Activated T-helper 1 cell treated with anti-CD3 and anti-CD28 coated beads, Interleukin-12 subunit alpha, Interleukin-12 subunit beta, Interleukin-2, Interleukin-4 antibody, amounts not matched to agents 30 ng/mL and 10 ng/mL and 1 ng/mL, durations not matched to agents 14 hours and 24 hours and 36 hours (primary cell): ENCODE measurements at regions not wholly inside any gene's neighbourhood (a gene's known extent, or its start where the extent isn't known, plus 50 kb on each side); places are given as distances from the start of the nearest gene placed in this dataset.

Experiments used
- DNase-seq: peaks from one replicate; pipeline ENCODE4 v3.0.0; 2021; ENCODE audit warnings: low spot score
- H3K27ac Mint-ChIP-seq: one replicate; pipeline ENCODE4 v1.8.0; 2021; ENCODE audit warnings: mild to moderate bottlenecking, mixed read lengths
- H3K27me3 Mint-ChIP-seq: one replicate; pipeline ENCODE4 v1.8.0; 2022; ENCODE audit warnings: mild to moderate bottlenecking, moderate library complexity, mixed read lengths; ENCODE audit not compliant: insufficient read depth
- H3K36me3 Mint-ChIP-seq: one replicate; pipeline ENCODE4 v1.8.0; 2021; ENCODE audit warnings: low read depth, mixed read lengths
- H3K4me1 Mint-ChIP-seq: one replicate; pipeline ENCODE4 v1.8.0; 2021; ENCODE audit warnings: low read depth, mixed read lengths
- H3K4me3 Mint-ChIP-seq: one replicate; pipeline ENCODE4 v1.8.0; 2021; ENCODE audit warnings: mild to moderate bottlenecking, moderate library complexity, mixed read lengths
- H3K9me3 Mint-ChIP-seq: one replicate; pipeline ENCODE4 v1.8.0; 2021; ENCODE audit warnings: mixed read lengths
- intact Hi-C: fragments of 100-400 bp; cut with micrococcal nuclease; formaldehyde crosslinking; loops from one replicate; pipeline ENCODE4 v1.15.1; 2024

DNA sequence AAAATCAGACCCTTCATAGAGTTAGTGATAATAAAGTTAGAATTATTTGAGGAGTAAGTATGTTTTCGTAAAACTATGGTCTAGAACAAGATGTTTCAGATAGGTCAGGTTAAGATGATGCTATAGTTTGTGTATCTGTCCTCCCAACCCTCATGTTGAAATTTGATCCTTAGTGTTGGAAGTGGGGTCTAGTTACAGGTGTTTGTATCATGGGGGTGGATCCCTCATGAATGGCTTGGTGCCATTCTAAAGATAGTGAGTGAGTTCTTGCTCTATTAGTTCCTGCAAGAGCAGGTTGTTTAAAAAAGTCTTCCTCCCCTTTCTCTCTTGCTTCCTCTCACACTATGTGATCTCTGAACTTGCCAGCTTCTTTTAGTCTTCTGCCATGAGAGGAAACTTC, 707.3 kb upstream of the FOXG1 start:
- Mint-ChIP-seq H3K4me3 (no peak overlapping the region), H3K36me3 (no peaks in the 10 kb centered on the region), H3K9me3 (peaks cover 20% of the 10 kb centered on the region), H3K27me3 (no peaks in the 10 kb centered on the region), H3K4me1 (no peaks in the 10 kb centered on the region), H3K27ac (no peak overlapping the region)
- intact Hi-C loops, result no loop called here
- DNase-seq, result no peak

DNA sequence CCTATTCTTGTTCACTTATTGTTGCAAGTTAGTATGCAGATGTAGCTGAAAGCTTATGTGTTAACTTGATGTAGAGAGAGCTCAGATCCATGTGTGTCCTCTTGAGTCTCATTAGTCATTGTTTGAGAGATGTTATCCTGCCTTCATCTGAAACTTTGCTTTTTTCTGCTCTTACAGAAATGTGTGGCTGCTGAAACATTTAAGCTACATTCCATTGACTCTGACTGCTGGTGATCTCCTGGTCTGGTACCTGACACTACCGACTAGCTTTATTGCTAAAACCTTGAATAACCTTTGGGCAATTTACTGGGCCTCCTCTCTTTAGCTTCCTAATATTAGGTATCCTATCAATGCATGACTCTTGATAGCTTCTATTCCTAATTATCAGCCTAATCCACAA, 705.6 kb upstream of the FOXG1 start:
- no peak overlapping the region for H3K27ac Mint-ChIP-seq
- intact Hi-C loops, result no loop called here
- no peak for DNase-seq
- H3K4me3 Mint-ChIP-seq, result no peak overlapping the region
- no peaks in the 10 kb centered on the region for H3K36me3 Mint-ChIP-seq
- no peaks in the 10 kb centered on the region for H3K27me3 Mint-ChIP-seq
- H3K4me1 Mint-ChIP-seq, result no peaks in the 10 kb centered on the region
- H3K9me3 Mint-ChIP-seq, result peaks cover 11% of the 10 kb centered on the region

DNA sequence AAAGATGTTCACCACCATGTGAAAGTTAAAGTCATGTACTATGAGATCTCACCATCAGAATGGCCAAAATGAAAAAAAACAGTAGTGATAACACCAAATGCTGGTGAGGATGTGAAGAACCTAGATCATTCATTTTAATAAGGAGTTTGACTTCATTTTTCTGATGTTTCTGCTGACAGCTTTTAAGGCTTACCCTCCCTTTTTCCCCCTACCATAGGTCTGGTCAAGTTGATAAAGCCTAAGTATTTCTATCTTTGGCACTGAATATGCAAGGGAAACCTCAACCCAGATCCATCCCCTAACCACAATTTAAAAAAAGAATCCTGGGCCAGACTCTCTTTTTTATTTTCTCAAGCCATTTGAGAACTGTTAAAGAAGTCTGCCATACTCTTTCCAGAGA, 689.6 kb upstream of the FOXG1 start:
- Mint-ChIP-seq H3K27me3 (no peaks in the 10 kb centered on the region), H3K27ac (no peak overlapping the region), H3K4me3 (no peak overlapping the region), H3K4me1 (no peaks in the 10 kb centered on the region), H3K36me3 (no peaks in the 10 kb centered on the region), H3K9me3 (peaks cover 34% of the 10 kb centered on the region)
- no peak for DNase-seq
- intact Hi-C loops, result no loop called here

DNA sequence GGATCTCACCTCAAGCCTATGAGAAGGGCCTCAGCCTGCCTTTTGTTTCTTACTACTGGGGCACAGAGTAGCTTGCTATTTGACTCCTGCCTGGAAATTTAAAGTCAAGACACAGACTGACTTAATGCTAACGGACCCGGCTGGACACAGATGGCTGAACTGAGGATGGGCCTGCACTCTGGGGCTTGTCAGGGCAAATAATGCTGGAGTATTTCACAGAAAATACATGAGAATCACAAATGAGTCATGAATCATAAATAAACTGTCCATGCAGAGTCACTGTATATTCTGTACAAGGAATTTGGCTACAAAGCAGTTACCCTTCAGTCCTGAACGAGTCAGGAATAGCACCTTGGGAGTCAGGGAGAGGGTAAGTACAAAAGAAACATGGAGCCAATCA, 683.2 kb upstream of the FOXG1 start:
- intact Hi-C loops, result no loop called here
- Mint-ChIP-seq H3K9me3 (peaks cover 45% of the 10 kb centered on the region), H3K27me3 (no peaks in the 10 kb centered on the region), H3K4me3 (no peak overlapping the region), H3K27ac (no peak overlapping the region), H3K36me3 (no peaks in the 10 kb centered on the region), H3K4me1 (no peaks in the 10 kb centered on the region)
- no peak for DNase-seq

DNA sequence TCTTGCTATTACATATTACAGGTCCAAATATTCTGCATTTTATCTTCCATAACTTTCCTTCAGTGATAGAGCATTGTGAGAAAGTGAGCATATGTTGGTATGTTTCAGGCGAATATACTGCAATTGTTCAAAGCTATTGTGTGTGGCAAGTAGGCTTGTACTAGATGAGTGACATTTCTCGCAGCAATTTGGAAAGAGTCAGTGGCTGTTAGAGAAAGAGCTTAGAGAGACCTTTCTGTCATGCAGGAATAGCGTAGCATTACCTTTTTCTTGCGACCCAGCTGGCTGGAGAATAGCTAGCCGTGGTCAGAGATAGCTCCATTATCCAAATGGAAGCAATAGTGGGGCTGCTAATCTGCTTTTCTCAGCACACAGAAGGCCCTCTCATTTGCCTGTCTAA, 678.5 kb upstream of the FOXG1 start:
- no peaks in the 10 kb centered on the region for H3K4me1 Mint-ChIP-seq

DNA sequence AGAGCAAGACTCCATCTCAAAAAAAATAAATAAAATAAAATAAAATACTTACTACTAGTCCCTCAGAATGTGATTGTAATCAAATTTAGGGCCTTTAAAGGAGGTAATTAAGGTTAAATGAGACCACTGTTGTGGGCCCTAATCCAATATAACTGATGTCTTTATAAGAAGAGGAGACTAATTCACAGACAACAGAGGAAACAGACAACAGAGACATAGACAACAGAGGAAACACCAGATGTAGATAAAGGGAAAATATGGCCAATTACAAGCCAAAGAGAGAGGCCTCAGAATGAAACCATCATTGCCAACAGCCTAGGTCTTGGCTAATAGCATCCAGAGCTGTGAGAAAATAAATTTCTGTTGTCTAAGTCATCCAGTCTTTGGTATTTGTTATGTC, 669.0 kb upstream of the FOXG1 start:
- Mint-ChIP-seq H3K9me3 (peaks cover 21% of the 10 kb centered on the region), H3K4me3 (no peak overlapping the region), H3K27ac (no peak overlapping the region), H3K27me3 (no peaks in the 10 kb centered on the region), H3K36me3 (no peaks in the 10 kb centered on the region), H3K4me1 (no peaks in the 10 kb centered on the region)
- intact Hi-C loops, result no loop called here
- DNase-seq, result no peak

More for the DNA sequence above, 678.5 kb upstream of the FOXG1 start:
- H3K27ac Mint-ChIP-seq, result no peak overlapping the region
- no peaks in the 10 kb centered on the region for H3K36me3 Mint-ChIP-seq
- no peak for DNase-seq
- no peak overlapping the region for H3K4me3 Mint-ChIP-seq
- peaks cover 69% of the 10 kb centered on the region for H3K9me3 Mint-ChIP-seq
- intact Hi-C loops, result no loop called here
- no peaks in the 10 kb centered on the region for H3K27me3 Mint-ChIP-seq

DNA sequence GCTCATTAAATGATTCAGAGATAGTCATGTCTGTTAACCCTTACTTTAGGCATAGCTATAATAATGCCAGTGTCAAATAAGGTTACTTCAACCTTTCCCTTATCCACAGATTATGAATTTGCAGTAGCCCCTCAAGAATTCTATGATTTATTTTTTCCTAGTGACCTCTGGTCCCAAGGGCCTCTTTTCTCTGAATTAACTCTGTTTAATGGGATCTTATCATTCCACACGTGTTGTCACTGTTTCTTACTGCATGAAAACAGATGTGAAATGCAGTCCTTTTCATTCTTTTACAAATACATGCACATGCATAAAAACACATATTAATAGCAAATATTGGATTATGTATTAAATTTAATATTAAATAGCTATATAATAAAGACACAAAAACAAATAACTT, 667.7 kb upstream of the FOXG1 start:
- no peak for DNase-seq
- intact Hi-C loops, result no loop called here
- H3K27ac Mint-ChIP-seq, result no peak overlapping the region
- peaks cover 18% of the 10 kb centered on the region for H3K9me3 Mint-ChIP-seq
- no peaks in the 10 kb centered on the region for H3K4me1 Mint-ChIP-seq
- H3K4me3 Mint-ChIP-seq, result no peak overlapping the region
- H3K27me3 Mint-ChIP-seq, result no peaks in the 10 kb centered on the region
- H3K36me3 Mint-ChIP-seq, result no peaks in the 10 kb centered on the region

DNA sequence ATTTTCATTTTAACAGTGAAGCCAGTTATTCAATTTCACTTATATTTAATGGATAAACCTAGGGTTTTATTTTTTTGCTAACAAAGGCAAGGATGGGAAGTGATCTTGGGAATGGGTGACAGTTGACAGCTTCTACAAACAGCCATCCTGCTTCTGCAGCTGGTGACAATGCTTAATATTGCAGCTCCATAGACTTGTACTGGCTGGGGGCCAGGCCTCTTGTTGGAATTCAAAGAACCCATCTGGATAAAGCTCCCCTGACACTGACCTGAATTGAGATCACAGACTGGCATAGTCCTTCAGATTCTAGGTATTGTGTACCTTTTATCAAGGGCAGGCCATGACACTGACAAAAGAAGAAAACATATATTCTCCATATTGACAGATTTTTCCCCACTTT, 664.6 kb upstream of the FOXG1 start:
- H3K4me1 Mint-ChIP-seq, result no peaks in the 10 kb centered on the region
- DNase-seq, result no peak
- H3K27me3 Mint-ChIP-seq, result no peaks in the 10 kb centered on the region
- H3K27ac Mint-ChIP-seq, result no peak overlapping the region
- no peak overlapping the region for H3K4me3 Mint-ChIP-seq
- peaks cover 27% of the 10 kb centered on the region for H3K9me3 Mint-ChIP-seq
- no peaks in the 10 kb centered on the region for H3K36me3 Mint-ChIP-seq
- intact Hi-C loops, result no loop called here

DNA sequence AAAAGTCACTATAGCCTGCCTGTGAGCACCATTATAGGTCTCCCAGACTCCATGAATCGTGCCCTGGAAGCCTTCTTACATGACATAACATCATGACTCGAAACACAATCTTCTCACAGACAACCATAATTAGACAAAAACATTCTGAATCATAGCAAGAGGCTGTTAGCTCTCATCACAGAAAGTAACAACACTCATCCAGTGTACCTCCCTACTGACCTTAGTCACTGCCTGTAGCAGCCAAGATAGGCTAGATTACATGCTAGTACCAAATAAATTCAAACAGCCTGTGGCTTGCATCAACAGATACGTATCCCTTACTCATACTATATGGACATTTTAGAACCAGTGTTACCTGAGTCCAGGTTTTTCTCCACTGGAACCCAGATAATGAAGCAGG, 663.8 kb upstream of the FOXG1 start:
- H3K4me3 Mint-ChIP-seq, result no peak overlapping the region
- H3K27me3 Mint-ChIP-seq, result no peaks in the 10 kb centered on the region
- no peaks in the 10 kb centered on the region for H3K36me3 Mint-ChIP-seq
- no peak overlapping the region for H3K27ac Mint-ChIP-seq
- no peak for DNase-seq
- no peaks in the 10 kb centered on the region for H3K4me1 Mint-ChIP-seq
- H3K9me3 Mint-ChIP-seq, result peaks cover 30% of the 10 kb centered on the region
- intact Hi-C loops, result no loop called here

DNA sequence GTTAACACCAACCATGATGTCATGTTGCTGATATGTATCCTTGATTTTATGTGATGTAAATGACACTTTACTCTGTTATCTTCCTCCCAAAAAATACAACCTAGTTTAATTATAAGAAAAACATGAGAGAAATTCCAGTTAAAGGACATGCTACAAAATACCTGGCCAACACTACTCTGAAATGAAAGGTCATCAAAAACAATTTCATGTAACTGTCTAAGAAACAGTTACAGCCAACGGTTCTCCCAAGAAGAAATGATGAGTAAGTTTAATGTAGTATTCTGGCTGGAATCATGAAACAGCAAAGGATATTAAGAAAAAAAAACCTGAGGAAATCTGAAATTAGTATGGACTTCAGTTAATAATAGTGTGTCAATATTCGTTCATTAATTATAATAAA, 653.3 kb upstream of the FOXG1 start:
- Mint-ChIP-seq H3K4me3 (no peak overlapping the region), H3K27ac (no peak overlapping the region), H3K4me1 (no peaks in the 10 kb centered on the region), H3K9me3 (peaks cover 20% of the 10 kb centered on the region), H3K27me3 (no peaks in the 10 kb centered on the region), H3K36me3 (no peaks in the 10 kb centered on the region)
- no peak for DNase-seq
- intact Hi-C loops, result no loop called here

DNA sequence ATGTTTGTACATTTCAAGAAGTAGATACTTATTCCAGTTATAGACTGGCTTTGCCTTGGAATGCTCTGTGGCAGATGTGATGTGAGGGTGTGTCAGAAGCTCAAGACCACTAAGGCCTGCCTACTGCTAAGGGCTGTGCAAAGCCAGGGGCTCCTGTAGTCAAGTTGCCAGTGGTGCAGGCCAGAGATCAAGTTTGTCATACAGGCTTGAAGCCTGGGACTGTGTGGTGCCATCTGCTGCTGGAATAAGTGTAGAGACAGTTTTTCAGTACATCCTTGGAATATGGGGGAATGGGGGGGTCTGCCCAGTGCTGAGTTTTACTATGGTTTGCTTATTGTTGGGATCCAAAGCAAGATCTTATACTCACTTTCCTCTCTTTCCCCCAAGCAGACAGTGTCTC, 649.9 kb upstream of the FOXG1 start:
- intact Hi-C loops, result no loop called here

DNA sequence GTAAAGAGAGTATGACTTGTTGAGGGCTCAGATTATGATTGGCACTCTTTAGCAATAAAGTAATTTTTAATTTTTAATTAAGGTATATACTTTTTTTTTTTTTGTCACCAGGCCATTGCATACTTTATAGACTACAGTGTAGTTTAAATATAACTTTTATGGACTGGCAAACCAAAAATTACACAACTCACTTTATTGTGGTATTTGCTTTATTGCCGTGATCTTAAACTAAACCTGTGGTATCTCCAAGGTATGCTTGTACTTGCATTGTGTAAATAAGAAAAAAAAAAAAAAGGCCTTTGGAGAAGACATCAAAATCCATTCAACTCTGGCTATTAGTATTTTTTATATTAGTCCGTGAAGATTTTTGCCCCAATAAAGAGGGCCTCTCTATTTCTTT, 646.7 kb upstream of the FOXG1 start:
- no peaks in the 10 kb centered on the region for H3K4me1 Mint-ChIP-seq
- H3K36me3 Mint-ChIP-seq, result no peaks in the 10 kb centered on the region
- no peak overlapping the region for H3K27ac Mint-ChIP-seq
- no peak for DNase-seq
- no peaks in the 10 kb centered on the region for H3K27me3 Mint-ChIP-seq
- peaks cover 14% of the 10 kb centered on the region for H3K9me3 Mint-ChIP-seq
- H3K4me3 Mint-ChIP-seq, result no peak overlapping the region
- intact Hi-C loops, result no loop called here

More for the DNA sequence above, 649.9 kb upstream of the FOXG1 start:
- Mint-ChIP-seq H3K9me3 (peaks cover 19% of the 10 kb centered on the region), H3K27me3 (no peaks in the 10 kb centered on the region), H3K36me3 (no peaks in the 10 kb centered on the region), H3K4me1 (no peaks in the 10 kb centered on the region), H3K27ac (no peak overlapping the region), H3K4me3 (no peak overlapping the region)
- DNase-seq, result no peak

DNA sequence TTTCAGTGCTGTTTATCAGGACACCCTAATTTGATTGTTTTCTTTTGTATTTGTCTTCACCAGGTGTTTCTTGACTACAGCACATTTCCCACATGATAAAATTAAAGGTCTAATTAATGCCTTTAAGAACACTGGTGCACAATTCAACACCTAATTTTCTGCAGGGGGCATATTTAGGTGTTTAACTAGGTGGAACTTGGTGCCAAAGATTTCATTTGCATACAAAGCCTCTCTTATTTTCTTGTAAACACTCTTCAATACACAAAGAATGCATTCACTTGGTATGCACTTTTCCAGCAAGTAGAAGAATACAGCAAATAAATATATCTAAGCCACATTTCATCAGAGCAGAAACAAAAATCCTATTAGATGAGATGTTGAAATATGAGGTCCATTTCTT, 646.2 kb upstream of the FOXG1 start:
- DNase-seq, result no peak
- no peaks in the 10 kb centered on the region for H3K27me3 Mint-ChIP-seq
- H3K9me3 Mint-ChIP-seq, result peaks cover 14% of the 10 kb centered on the region
- H3K4me3 Mint-ChIP-seq, result no peak overlapping the region
- H3K4me1 Mint-ChIP-seq, result no peaks in the 10 kb centered on the region
- H3K27ac Mint-ChIP-seq, result no peak overlapping the region
- intact Hi-C loops, result no loop called here
- no peaks in the 10 kb centered on the region for H3K36me3 Mint-ChIP-seq

DNA sequence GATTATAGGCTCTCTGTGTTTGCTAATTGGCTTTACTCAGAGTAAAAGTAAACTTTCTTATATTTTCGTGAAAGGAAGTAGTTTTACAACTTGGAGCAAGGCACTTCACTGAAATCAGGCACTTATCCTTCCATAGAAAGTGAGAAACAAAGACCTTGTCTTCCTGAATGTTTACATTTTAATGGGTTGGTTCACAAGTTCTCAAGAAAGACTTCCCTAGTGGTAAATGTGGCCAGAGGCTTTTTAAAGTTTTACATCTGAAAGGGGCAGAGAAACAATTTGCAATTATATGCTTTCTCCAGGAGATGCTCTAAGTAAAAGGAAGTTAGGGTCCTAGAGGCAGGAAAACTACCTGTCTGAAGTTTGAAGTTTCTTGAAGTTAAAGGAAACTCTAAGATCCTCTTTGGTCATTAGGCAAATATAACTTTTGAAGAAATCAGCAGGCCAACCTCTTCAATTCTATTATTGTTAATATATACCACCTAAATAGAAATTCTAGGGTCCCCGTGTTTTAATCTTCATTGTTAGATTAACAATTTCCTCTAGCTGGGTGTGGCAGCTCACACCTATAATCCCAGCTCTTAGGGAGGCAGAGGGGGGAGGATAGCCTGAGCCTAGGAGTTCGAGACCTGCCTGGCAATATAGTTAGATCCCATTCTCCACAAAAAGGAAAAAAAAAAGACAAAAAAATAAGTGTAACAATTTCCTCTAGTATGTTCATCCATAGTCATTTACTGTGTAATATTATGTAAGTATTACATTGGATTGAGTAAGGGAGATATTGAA, 644.9 kb upstream of the FOXG1 start:
- Mint-ChIP-seq H3K4me3 (no peak overlapping the region), H3K4me1 (no peaks in the 10 kb centered on the region), H3K27ac (no peak overlapping the region), H3K27me3 (no peaks in the 10 kb centered on the region), H3K36me3 (no peaks in the 10 kb centered on the region), H3K9me3 (peaks cover 20% of the 10 kb centered on the region)
- intact Hi-C loops, result no loop called here
- no peak for DNase-seq
